Fibroblast of skin of scalp (primary cell): ENCODE measurements at regions not wholly inside any gene's neighbourhood (a gene's known extent, or its start where the extent isn't known, plus 50 kb on each side); places are given as distances from the start of the nearest gene placed in this dataset.

Source experiments
- DNase-seq: peaks from one replicate; pipeline ENCODE4 v3.0.0-alpha.2; 2013

- no peak for DNase-seq
Measured at GRCh38 chr13:90776051-90776748, 571.3 kb upstream of the MIR17HG start.

- DNase-seq, result no peak
Measured at GRCh38 chr13:90783273-90783672, 564.2 kb upstream of the MIR17HG start.

GRCh38 chr13:90787007-90787406 lies 560.5 kb upstream of the MIR17HG start:
- DNase-seq, result no peak

- DNase-seq, result no peak
Measured at GRCh38 chr13:90792335-90792734, 555.2 kb upstream of the MIR17HG start.

- DNase-seq, result no peak
Measured at GRCh38 chr13:90793261-90793820, 554.1 kb upstream of the MIR17HG start.

GRCh38 chr13:90796474-90796873 lies 551.0 kb upstream of the MIR17HG start:
- DNase-seq, result no peak

- no peak for DNase-seq
Measured at GRCh38 chr13:90797335-90797734, 550.2 kb upstream of the MIR17HG start.

- no peak for DNase-seq
Measured at GRCh38 chr13:90798381-90798780, 549.1 kb upstream of the MIR17HG start.

GRCh38 chr13:90800082-90800746 lies 547.3 kb upstream of the MIR17HG start:
- DNase-seq, result peak; percentile 1

GRCh38 chr13:90801621-90802020 lies 545.9 kb upstream of the MIR17HG start:
- no peak for DNase-seq

- DNase-seq, result no peak
Measured at GRCh38 chr13:90803210-90803609, 544.3 kb upstream of the MIR17HG start.

GRCh38 chr13:90806016-90806615 lies 541.4 kb upstream of the MIR17HG start:
- DNase-seq, result no peak

- no peak for DNase-seq
Measured at GRCh38 chr13:90806892-90807291, 540.6 kb upstream of the MIR17HG start.

- no peak for DNase-seq
Measured at GRCh38 chr13:90808838-90809237, 538.6 kb upstream of the MIR17HG start.

GRCh38 chr13:90824032-90824431 lies 523.5 kb upstream of the MIR17HG start:
- no peak for DNase-seq

- no peak for DNase-seq
Measured at GRCh38 chr13:90826688-90827087, 520.8 kb upstream of the MIR17HG start.

GRCh38 chr13:90830782-90831181 lies 516.7 kb upstream of the MIR17HG start:
- no peak for DNase-seq

GRCh38 chr13:90833951-90834350 lies 513.5 kb upstream of the MIR17HG start:
- no peak for DNase-seq

GRCh38 chr13:90834700-90835099 lies 512.8 kb upstream of the MIR17HG start:
- DNase-seq, result no peak

- no peak for DNase-seq
Measured at GRCh38 chr13:90835826-90836225, 511.7 kb upstream of the MIR17HG start.

- DNase-seq, result no peak
Measured at GRCh38 chr13:90838317-90838960, 509.0 kb upstream of the MIR17HG start.

GRCh38 chr13:90839061-90839460 lies 508.4 kb upstream of the MIR17HG start:
- no peak for DNase-seq

GRCh38 chr13:90846936-90847335 lies 500.6 kb upstream of the MIR17HG start:
- DNase-seq, result no peak
